ENCODE measurements at regions not wholly inside any gene's neighbourhood (a gene's known extent, or its start where the extent isn't known, plus 50 kb on each side); places are given as distances from the start of the nearest gene placed in this dataset.

DNA sequence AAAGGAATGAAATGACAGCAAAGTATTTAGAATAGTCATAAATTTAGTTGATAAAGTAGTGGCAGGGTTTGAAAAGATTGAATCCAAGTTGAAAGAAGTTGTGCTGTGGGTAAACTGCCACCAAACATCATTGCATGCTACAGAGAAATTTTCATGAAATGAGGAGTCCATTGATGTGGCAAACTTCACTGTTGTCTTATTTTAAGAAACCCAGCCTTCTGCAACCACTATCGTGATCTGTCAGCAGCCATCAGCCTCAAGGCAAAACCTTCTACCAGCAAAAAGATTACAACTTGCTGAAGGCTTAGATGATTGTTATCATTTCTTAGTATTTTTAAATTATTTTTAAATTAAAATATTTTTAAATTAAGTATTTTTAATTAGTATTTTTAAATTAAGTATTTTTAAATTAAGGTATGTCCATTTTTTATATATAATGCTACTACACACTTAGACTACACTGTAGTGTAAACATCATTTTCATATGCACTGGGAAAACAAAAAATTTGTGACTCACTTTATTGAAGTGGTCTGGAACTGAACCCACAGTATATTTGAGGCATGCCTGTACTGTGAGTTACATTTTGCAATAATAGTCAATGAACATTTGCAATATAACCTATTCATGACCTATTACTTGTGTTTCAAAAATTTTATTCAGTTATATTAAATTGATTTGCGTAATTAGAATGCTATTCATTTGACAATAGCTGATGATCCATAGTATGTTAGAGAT lies 67.2 kb upstream of the SYT1 start:
- no peak for DNase-seq

DNA sequence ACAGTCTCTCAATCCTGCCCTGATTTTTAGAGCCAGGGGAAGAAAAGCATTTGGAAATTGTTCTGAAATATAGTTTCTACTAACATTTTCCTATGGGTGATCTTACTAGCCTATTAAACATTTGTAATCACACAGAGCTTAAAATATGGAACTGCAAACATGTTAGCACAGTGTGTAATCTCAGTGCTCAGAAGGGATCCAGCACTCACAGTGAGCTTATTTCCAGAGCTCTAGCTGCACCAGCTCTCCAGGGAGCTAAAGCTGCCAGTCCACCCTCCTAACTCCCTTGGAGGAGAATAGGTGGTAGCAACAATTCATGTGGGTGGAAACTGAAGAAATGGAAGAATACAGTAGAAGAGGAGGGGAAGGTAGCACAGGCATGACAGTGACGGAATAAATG lies 64.9 kb upstream of the SYT1 start:
- DNase-seq: no peak

DNA sequence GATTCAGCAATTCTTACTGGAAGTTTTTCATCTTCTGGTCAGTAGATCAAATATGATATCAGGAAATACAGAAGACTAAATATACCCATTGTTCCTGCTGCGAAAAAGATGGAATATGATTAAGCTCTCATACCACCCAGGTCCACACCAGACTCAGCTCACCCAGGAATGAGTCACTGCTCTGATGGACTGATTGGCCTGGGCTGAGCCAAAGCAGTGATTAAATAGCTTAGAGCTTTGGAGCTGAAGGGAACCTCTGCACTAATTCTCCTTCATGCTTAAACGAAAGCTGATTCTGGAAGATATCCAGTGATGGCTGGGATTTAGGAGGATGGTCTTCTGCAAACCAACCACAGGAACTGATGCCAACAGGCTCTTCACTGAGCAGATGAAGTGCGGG lies 62.0 kb upstream of the SYT1 start:
- DNase-seq: no peak

DNA sequence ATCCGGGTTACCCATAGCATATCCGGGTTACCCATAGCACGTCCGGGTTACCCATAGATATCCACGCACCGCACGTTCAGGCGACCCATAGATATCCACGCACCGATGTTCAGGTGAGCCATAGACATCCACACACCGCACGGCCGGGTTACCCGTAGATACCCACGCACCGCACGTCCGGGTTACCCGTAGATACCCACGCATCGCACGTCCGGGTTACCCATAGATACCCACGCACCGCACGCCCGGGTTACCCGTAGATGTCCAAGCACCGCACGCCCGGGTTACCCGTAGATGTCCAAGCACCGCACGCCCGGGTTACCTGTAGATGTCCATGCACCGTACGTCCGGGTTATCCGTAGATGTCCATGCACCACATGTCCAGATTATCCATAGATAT lies 60.3 kb upstream of the SYT1 start:
- no peak for DNase-seq
